Muscle of leg (tissue), 3 donors: ENCODE measurements at regions not wholly inside any gene's neighbourhood (a gene's known extent, or its start where the extent isn't known, plus 50 kb on each side); places are given as distances from the start of the nearest gene placed in this dataset.
A peak's percentile ranks its signal among the peaks of the same experiment; 100 is the strongest.

Experiments used
- DNase-seq: peaks from one replicate; pipeline ENCODE4 v3.0.0; 2013
- H3K27ac ChIP-seq: one replicate; pipeline ENCODE4 v1.5.1; 2013; ENCODE audit warnings: mild to moderate bottlenecking, low read length, control low read depth
- H3K27me3 ChIP-seq: one replicate; pipeline ENCODE4 v1.6.1; 2013; ENCODE audit warnings: low read length; ENCODE audit not compliant: control insufficient read depth, insufficient read depth
- H3K36me3 ChIP-seq: one replicate; pipeline ENCODE4 v1.6.1; 2013; ENCODE audit warnings: low read length; ENCODE audit not compliant: control insufficient read depth, insufficient read depth
- H3K4me1 ChIP-seq: one replicate; pipeline ENCODE4 v1.6.1; 2013; ENCODE audit warnings: low read length; ENCODE audit not compliant: control insufficient read depth, insufficient read depth
- H3K4me3 ChIP-seq: one replicate; pipeline ENCODE4 v1.5.1; 2013; ENCODE audit warnings: low read length, control low read depth
- H3K9me3 ChIP-seq: replicated peaks from 2 replicates; pipeline ENCODE4 v1.6.1; 2013; ENCODE audit warnings: low read depth, low read length; ENCODE audit not compliant: control insufficient read depth
- WGBS: methylation state at CpG from one replicate; pipeline ENCODE4 v1.1.5; 2013; ENCODE audit warnings: missing lambda C conversion rate; ENCODE audit not compliant: insufficient coverage; 5-methylcytosine and 5-hydroxymethylcytosine counted together

DNA sequence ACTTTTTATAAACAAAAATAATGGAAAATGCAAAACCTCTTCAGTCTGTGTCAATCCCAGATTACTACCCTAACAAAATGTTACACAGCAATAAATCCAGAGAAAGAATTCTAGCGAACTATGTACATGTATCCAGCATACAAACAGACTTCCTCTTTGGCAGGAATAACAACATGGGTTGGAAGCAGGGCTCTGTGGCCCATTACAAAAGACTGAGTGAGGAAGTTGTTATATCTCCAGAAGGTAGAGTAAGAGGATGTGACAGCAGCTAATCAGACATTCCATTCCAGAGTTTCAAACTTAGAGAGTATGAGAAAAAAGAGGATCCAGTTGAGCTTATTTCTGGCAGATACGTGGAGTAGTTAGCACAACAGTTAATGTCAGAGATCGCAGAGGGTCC, 294.0 kb upstream of the PLSCR5 start:
- DNase-seq: no peak
- H3K4me1 ChIP-seq: no peaks in the 10 kb centered on the region
- no peak overlapping the region for H3K27ac ChIP-seq
- H3K4me3 ChIP-seq: no peak overlapping the region
- no peaks in the 10 kb centered on the region for H3K9me3 ChIP-seq
- no peaks in the 10 kb centered on the region for H3K27me3 ChIP-seq
- 100% methylated on average over 2 of the region's 3 CpGs for WGBS
- no peaks in the 10 kb centered on the region for H3K36me3 ChIP-seq

DNA sequence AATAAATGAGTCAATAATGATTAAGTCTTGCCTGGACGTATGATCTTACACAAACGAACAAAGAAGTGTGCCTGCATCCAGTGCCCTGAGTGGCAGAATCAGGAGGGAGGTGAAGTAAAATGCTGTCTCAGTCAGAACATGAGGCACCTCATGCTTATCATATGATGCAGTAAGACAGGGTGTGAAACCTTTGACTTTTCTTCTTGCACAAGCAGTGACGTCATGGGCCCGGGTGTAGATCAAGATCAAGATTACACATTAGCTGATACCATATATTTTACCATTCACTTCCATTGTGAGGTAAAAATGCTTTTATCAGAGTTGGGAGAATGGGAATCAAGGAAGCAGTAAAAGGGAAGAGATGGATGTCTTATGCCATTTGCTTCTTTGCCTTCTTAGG, 291.6 kb upstream of the PLSCR5 start:
- WGBS: 100% methylated on average over 1 of the region's 4 CpGs
- Histone ChIP-seq H3K4me3 (no peak overlapping the region), H3K9me3 (no peaks in the 10 kb centered on the region), H3K27me3 (no peaks in the 10 kb centered on the region), H3K4me1 (no peaks in the 10 kb centered on the region), H3K27ac (no peak overlapping the region), H3K36me3 (no peaks in the 10 kb centered on the region)
- DNase-seq: no peak

DNA sequence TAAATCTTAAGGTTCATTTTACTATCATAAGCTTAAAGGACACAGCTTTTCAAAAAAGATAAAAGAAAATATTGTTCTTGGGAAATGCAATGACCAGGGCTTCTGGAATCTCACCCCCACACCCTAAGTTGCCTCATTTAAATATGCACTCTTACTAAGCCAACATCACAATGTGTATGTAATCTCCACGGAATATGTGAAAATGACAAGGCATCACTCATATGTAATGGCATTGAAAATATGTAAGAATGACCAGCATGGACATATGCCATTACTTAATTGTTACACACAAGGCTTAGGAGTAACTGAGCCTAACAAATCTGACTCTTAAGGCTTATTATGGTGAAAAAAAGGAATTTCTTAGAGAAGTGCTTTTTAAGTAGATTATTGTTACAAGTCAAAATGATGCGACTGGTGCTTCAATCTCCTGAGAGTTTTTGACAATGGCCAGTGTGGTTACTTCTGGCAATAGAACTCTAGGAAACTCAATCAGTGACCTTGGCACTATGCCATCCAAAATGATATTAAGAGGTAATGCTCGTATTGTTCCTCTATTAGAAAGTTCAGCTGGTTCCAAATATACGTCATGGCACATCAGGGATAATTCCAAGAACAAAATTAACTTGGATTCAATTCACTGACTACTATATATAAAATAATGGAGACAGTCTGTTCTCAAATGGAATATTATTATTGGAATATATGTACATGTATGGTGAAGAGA, 290.0 kb upstream of the PLSCR5 start:
- no peak overlapping the region for H3K27ac ChIP-seq
- WGBS: 17% methylated on average over 1 of the region's 4 CpGs
- no peak overlapping the region for H3K4me3 ChIP-seq
- peak; percentile 25 for DNase-seq
- H3K4me1 ChIP-seq: no peaks in the 10 kb centered on the region
- no peaks in the 10 kb centered on the region for H3K9me3 ChIP-seq
- H3K27me3 ChIP-seq: no peaks in the 10 kb centered on the region
- no peaks in the 10 kb centered on the region for H3K36me3 ChIP-seq

DNA sequence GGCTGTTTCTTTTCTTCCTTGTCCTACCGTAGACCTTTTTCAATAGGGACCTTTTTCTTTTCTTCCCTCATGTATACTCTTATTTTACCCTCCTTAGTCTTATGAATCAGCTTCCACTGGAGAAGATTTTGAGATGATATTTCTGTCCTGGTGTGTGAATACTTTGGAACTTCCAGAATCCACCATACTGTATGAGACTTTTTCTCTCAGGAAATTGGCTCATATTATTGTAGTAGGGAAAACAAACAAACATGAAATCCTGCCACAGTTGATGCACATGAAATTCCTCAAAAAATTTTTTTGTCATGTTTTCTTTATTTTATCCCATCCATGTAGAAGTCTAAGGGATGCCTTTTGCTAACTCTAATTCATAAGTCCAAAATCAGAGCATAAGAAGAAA, 289.3 kb upstream of the PLSCR5 start:
- no peaks in the 10 kb centered on the region for H3K4me1 ChIP-seq
- H3K27me3 ChIP-seq: no peaks in the 10 kb centered on the region
- H3K4me3 ChIP-seq: no peak overlapping the region
- WGBS: no CpG with 5 or more reads among the region's 1 CpG
- no peaks in the 10 kb centered on the region for H3K9me3 ChIP-seq
- no peaks in the 10 kb centered on the region for H3K36me3 ChIP-seq
- no peak for DNase-seq
- H3K27ac ChIP-seq: no peak overlapping the region

DNA sequence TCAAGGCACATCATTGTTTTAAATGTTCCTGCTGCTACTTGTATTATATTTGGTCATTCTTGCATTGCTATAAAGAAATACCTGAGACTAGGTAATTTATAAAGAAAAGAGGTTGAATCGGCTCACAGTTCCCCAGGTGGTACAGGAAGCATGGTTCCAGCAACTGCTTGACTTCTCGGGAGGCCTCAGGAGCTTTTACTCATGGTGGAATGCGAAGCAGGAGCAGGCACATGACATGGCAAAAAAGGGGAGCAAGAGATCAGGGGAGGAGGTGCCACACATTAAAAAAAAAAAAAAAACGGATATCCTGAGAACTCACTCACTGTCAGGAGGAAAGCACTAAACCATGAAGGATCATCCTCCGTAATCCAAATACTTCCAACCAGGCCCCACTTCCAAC, 286.9 kb upstream of the PLSCR5 start:
- WGBS: 80% methylated on average over 1 of the region's 5 CpGs
- Histone ChIP-seq H3K4me1 (no peaks in the 10 kb centered on the region), H3K4me3 (no peak overlapping the region), H3K27me3 (no peaks in the 10 kb centered on the region), H3K9me3 (no peaks in the 10 kb centered on the region), H3K27ac (no peak overlapping the region), H3K36me3 (no peaks in the 10 kb centered on the region)
- no peak for DNase-seq

DNA sequence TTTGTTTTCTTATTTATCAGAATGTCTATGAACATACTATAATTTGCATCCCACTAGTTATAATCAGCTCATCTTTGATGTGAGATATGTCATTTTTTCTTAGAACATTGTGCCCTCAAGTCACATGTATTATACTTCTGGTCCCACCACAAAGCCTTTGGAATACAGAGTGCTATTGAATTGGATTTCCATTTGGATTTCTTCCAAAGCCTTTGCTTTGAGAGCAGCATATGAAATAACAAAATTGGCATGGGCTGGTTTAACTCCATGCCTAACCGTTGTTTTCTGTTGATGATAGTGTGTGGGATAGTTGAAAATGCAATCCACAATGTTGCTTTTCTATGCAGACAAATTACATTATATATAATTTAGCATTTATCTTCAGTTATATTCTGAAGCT, 284.5 kb upstream of the PLSCR5 start:
- WGBS: no CpG with 5 or more reads among the region's 1 CpG
- H3K36me3 ChIP-seq: no peaks in the 10 kb centered on the region
- no peaks in the 10 kb centered on the region for H3K27me3 ChIP-seq
- H3K4me3 ChIP-seq: no peak overlapping the region
- no peak overlapping the region for H3K27ac ChIP-seq
- H3K9me3 ChIP-seq: no peaks in the 10 kb centered on the region
- no peaks in the 10 kb centered on the region for H3K4me1 ChIP-seq
- no peak for DNase-seq

DNA sequence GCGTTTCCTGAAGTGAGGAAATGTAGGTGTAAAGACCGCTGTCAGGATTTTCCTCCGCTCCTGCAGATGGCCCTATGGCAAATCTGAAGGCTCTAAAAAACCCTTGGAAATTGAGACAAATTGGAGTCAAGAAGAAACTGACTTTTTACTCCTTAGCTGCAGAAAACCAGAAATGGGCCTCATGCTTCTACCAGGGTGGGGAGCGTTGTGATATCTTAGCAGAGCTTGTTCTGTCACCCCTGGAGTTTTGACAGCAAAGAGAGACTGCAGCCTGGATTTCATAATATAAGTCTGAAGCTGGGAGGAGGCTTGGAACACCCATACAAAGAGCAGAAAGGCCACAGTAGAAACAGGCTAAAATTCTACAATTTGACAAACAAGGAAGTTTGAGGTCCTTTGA, 283.0 kb upstream of the PLSCR5 start:
- H3K27ac ChIP-seq: no peak overlapping the region
- DNase-seq: no peak
- H3K27me3 ChIP-seq: no peaks in the 10 kb centered on the region
- H3K4me1 ChIP-seq: no peaks in the 10 kb centered on the region
- no peak overlapping the region for H3K4me3 ChIP-seq
- no peaks in the 10 kb centered on the region for H3K36me3 ChIP-seq
- no peaks in the 10 kb centered on the region for H3K9me3 ChIP-seq
- WGBS: 76% methylated on average over 4 of the region's 4 CpGs

DNA sequence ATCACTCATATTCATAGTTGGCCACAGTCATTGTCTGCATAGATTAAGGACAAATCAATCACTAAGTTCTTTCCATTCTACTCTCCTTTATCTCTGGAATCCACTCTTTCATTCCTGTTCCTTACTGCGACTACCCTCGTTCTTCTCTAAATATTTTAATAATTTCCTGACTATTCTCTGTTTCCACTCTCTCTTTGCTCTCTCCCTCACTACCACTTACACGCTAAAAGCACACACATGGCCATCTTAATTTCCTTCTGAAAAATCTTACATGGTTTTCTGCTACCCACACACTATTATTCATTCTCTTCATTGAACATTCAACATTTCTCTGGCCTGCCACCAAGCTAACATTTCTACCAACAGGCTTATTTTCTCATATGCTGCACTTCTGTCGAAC, 279.6 kb upstream of the PLSCR5 start:
- Histone ChIP-seq H3K4me1 (no peaks in the 10 kb centered on the region), H3K4me3 (no peak overlapping the region), H3K36me3 (no peaks in the 10 kb centered on the region), H3K27me3 (no peaks in the 10 kb centered on the region), H3K27ac (no peak overlapping the region), H3K9me3 (no peaks in the 10 kb centered on the region)
- no peak for DNase-seq
- 74% methylated on average over 3 of the region's 4 CpGs for WGBS

DNA sequence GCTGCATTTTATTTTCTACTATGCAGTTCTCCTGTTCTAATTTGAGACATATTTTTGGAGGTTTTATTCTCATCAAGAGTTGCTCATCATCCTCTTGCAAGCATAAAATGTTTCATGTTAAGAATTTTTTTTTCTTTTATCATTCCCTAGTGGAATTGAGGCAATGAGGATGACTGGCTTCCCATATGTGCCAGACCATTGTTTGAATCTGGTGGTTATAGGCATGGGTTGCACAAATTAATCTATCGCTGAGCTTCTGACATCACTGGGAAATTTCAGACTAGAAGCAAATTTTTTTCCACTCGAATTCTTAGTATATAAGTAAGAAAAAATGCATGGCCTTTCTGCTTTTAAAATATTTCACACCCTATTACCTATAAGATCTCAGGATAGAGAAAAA, 279.1 kb upstream of the PLSCR5 start:
- Histone ChIP-seq H3K27me3 (no peaks in the 10 kb centered on the region), H3K4me3 (no peak overlapping the region), H3K4me1 (no peaks in the 10 kb centered on the region), H3K36me3 (no peaks in the 10 kb centered on the region), H3K27ac (no peak overlapping the region), H3K9me3 (no peaks in the 10 kb centered on the region)
- no peak for DNase-seq
- WGBS: no CpG with 5 or more reads among the region's 2 CpGs

DNA sequence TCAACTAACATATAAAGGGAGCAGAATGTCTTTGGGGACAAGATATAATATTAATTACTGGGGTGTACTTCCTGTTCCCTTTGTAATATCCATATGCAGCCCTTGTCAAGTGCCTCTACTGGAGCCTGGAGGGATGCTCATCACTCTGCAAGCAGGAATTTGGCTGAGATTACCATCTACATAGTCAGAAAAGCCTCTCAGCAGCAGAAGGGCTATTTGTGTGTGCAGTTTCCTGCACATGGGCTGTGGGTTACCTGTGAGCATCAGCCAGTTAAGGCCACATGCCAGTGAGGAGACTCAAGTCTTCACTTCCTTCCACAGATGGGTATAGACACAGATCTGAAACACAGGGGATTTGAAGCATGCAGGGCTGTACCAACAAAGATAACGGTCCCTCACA, 278.1 kb upstream of the PLSCR5 start:
- Histone ChIP-seq H3K27me3 (no peaks in the 10 kb centered on the region), H3K9me3 (no peaks in the 10 kb centered on the region), H3K36me3 (no peaks in the 10 kb centered on the region), H3K27ac (no peak overlapping the region), H3K4me3 (no peak overlapping the region), H3K4me1 (no peaks in the 10 kb centered on the region)
- WGBS: no CpG with 5 or more reads among the region's 1 CpG
- DNase-seq: no peak
